Gastroesophageal sphincter (tissue), 2 donors: ENCODE measurements at regions not wholly inside any gene's neighbourhood (a gene's known extent, or its start where the extent isn't known, plus 50 kb on each side); places are given as distances from the start of the nearest gene placed in this dataset.

ENCODE experiments used
- POLR2A ChIP-seq, 2 donors: fragments of 450-650 bp; IDR thresholded peaks; one replicate each; pipeline ENCODE4 v1.6.1; 2017; ENCODE audit warnings: antibody characterized with exemption in 2 of 2, mild to moderate bottlenecking in 2 of 2, moderate library complexity in 1 of 2
- POLR2AphosphoS5 ChIP-seq: sonication (generic); formaldehyde crosslinking; IDR thresholded peaks from one replicate; pipeline ENCODE4 v1.6.1; 2017; ENCODE audit warnings: antibody characterized with exemption

- TF ChIP-seq POLR2AphosphoS5: no peak
- no peak for TF ChIP-seq POLR2A (IDR thresholded peaks at IDR 0.05)
Measured at GRCh38 chr10:88101666-88102065, 238.2 kb downstream of the PTEN start.
